NCI-H2227 (cell line): ENCODE measurements at regions not wholly inside any gene's neighbourhood (a gene's known extent, or its start where the extent isn't known, plus 50 kb on each side); places are given as distances from the start of the nearest gene placed in this dataset.

Experiments
- DNase-seq: peaks from one replicate; lab custom pipeline; 2025; ENCODE audit not compliant: unreplicated experiment; lab: John Stamatoyannopoulos, UW

GRCh38 chr9:86660146-86660943 lies 287.0 kb downstream of the GAS1 start:
- no peak for DNase-seq

GRCh38 chr9:86659413-86660046 lies 287.8 kb downstream of the GAS1 start:
- DNase-seq, result no peak

- DNase-seq, result no peak
These were observed 292.2 kb downstream of the GAS1 start for GRCh38 chr9:86655147-86655546.

- no peak for DNase-seq
These were observed 293.8 kb downstream of the GAS1 start for GRCh38 chr9:86653466-86653865.

- no peak for DNase-seq
These were observed 294.6 kb downstream of the GAS1 start for GRCh38 chr9:86652736-86653135.

- no peak for DNase-seq
These were observed 295.7 kb upstream of the TUT7 start for GRCh38 chr9:86649913-86650312.

- no peak for DNase-seq
These were observed 294.6 kb upstream of the TUT7 start for GRCh38 chr9:86648828-86649170.

- DNase-seq, result no peak
These were observed 294.1 kb upstream of the TUT7 start for GRCh38 chr9:86648156-86648827.

GRCh38 chr9:86645303-86645702 lies 291.1 kb upstream of the TUT7 start:
- no peak for DNase-seq

- DNase-seq, result no peak
These were observed 290.4 kb upstream of the TUT7 start for GRCh38 chr9:86644675-86645034.

- DNase-seq, result no peak
These were observed 289.9 kb upstream of the TUT7 start for GRCh38 chr9:86643946-86644674.

GRCh38 chr9:86642721-86643120 lies 288.5 kb upstream of the TUT7 start:
- no peak for DNase-seq

- no peak for DNase-seq
These were observed 287.8 kb upstream of the TUT7 start for GRCh38 chr9:86641970-86642369.

GRCh38 chr9:86639899-86640379 lies 285.7 kb upstream of the TUT7 start:
- no peak for DNase-seq

- no peak for DNase-seq
These were observed 285.1 kb upstream of the TUT7 start for GRCh38 chr9:86639287-86639686.

GRCh38 chr9:86638109-86638508 lies 283.9 kb upstream of the TUT7 start:
- DNase-seq, result no peak

- DNase-seq, result peak; percentile 5
These were observed 283.3 kb upstream of the TUT7 start for GRCh38 chr9:86637515-86637914.

GRCh38 chr9:86636519-86636918 lies 282.3 kb upstream of the TUT7 start:
- no peak for DNase-seq

- no peak for DNase-seq
These were observed 281.8 kb upstream of the TUT7 start for GRCh38 chr9:86636038-86636437.

- no peak for DNase-seq
These were observed 280.3 kb upstream of the TUT7 start for GRCh38 chr9:86634501-86634900.

GRCh38 chr9:86633945-86634344 lies 279.7 kb upstream of the TUT7 start:
- DNase-seq, result no peak

GRCh38 chr9:86632537-86632936 lies 278.3 kb upstream of the TUT7 start:
- no peak for DNase-seq
